H9 (cell line): ENCODE measurements at regions not wholly inside any gene's neighbourhood (a gene's known extent, or its start where the extent isn't known, plus 50 kb on each side); places are given as distances from the start of the nearest gene placed in this dataset.

Experiments used
- DNase-seq: peaks from one replicate; pipeline ENCODE4 v3.0.0-alpha.2; 2017
- H2AFZ ChIP-seq: one replicate; pipeline ENCODE4 v1.6.1; 2013; ENCODE audit warnings: mild to moderate bottlenecking, low read length, control low read depth, moderate library complexity
- H2AK5ac ChIP-seq: 2 replicates; pipeline ENCODE4 v1.6.1; 2013; ENCODE audit warnings: low read length, control low read depth, mixed read lengths; ENCODE audit not compliant: insufficient read length
- H2BK120ac ChIP-seq: one replicate; pipeline ENCODE4 v1.6.1; 2013; ENCODE audit warnings: low read depth, mild to moderate bottlenecking, low read length, control low read depth, inconsistent platforms; ENCODE audit not compliant: poor library complexity, severe bottlenecking
- H2BK12ac ChIP-seq: 2 replicates; pipeline ENCODE4 v1.6.1; 2013; ENCODE audit warnings: low read length, control low read depth, mixed read lengths, low read depth; ENCODE audit not compliant: insufficient read length
- H2BK15ac ChIP-seq: 2 replicates; pipeline ENCODE4 v1.6.1; 2013; ENCODE audit warnings: low read depth, low read length, control low read depth
- H2BK20ac ChIP-seq: one replicate; pipeline ENCODE4 v1.6.1; 2013; ENCODE audit warnings: low read depth, mild to moderate bottlenecking, low read length, control low read depth, inconsistent platforms; ENCODE audit not compliant: poor library complexity, severe bottlenecking
- H2BK5ac ChIP-seq: 2 replicates; pipeline ENCODE4 v1.6.1; 2013; ENCODE audit warnings: low read length, control low read depth, mixed read lengths; ENCODE audit not compliant: insufficient read length
- H3K14ac ChIP-seq: 2 replicates; pipeline ENCODE4 v1.6.1; 2013; ENCODE audit warnings: low read length, control low read depth; ENCODE audit not compliant: insufficient read depth
- H3K18ac ChIP-seq: 2 replicates; pipeline ENCODE4 v1.6.1; 2013; ENCODE audit warnings: low read depth, mild to moderate bottlenecking, mixed read lengths, low read length, control low read depth; ENCODE audit not compliant: insufficient read length
- H3K23ac ChIP-seq: 2 replicates; pipeline ENCODE4 v1.6.1; 2013; ENCODE audit warnings: low read length, control low read depth, mixed read lengths, low read depth; ENCODE audit not compliant: insufficient read length
- H3K23me2 ChIP-seq: 2 replicates; pipeline ENCODE4 v1.6.1; 2013; ENCODE audit warnings: low read depth, mild to moderate bottlenecking, mixed read lengths, low read length, control low read depth; ENCODE audit not compliant: insufficient read length, poor library complexity, severe bottlenecking
- H3K27ac ChIP-seq: 2 replicates; pipeline ENCODE4 v1.5.1; 2013; ENCODE audit warnings: low read length, control low read depth, mixed read lengths, low read depth; ENCODE audit not compliant: insufficient read length
- H3K27me3 ChIP-seq: 2 replicates; pipeline ENCODE4 v1.6.1; 2013; ENCODE audit warnings: low read length, control low read depth, inconsistent platforms; ENCODE audit not compliant: insufficient read depth
- H3K4ac ChIP-seq: 2 replicates; pipeline ENCODE4 v1.6.1; 2013; ENCODE audit warnings: low read depth, mild to moderate bottlenecking, control low read depth, inconsistent platforms, low read length, moderate library complexity
- H3K4me1 ChIP-seq: 2 replicates; pipeline ENCODE4 v1.6.1; 2013; ENCODE audit warnings: low read length, control low read depth, inconsistent platforms; ENCODE audit not compliant: insufficient read depth
- H3K4me2 ChIP-seq: 2 replicates; pipeline ENCODE4 v1.6.1; 2013; ENCODE audit warnings: low read length, control low read depth, mixed read lengths; ENCODE audit not compliant: insufficient read length, insufficient read depth
- H3K56ac ChIP-seq: 2 replicates; pipeline ENCODE4 v1.6.1; 2013; ENCODE audit warnings: low read depth, mild to moderate bottlenecking, mixed read lengths, low read length, control low read depth; ENCODE audit not compliant: insufficient read length
- H3K79me1 ChIP-seq: 2 replicates; pipeline ENCODE4 v1.6.1; 2013; ENCODE audit warnings: low read depth, mild to moderate bottlenecking, moderate library complexity, low read length, control low read depth, inconsistent platforms; ENCODE audit not compliant: insufficient read depth, poor library complexity, severe bottlenecking
- H3K79me2 ChIP-seq: 2 replicates; pipeline ENCODE4 v1.6.1; 2013; ENCODE audit warnings: low read length, control low read depth, inconsistent platforms; ENCODE audit not compliant: insufficient read depth
- H3K9ac ChIP-seq: 2 replicates; pipeline ENCODE4 v1.6.1; 2013; ENCODE audit warnings: low read length, control low read depth, mixed read lengths; ENCODE audit not compliant: insufficient read length; ENCODE audit errors: extremely low read depth
- H3K9me3 ChIP-seq: one replicate; pipeline ENCODE4 v1.6.1; 2013; ENCODE audit warnings: low read depth, low read length, inconsistent platforms; ENCODE audit not compliant: control insufficient read depth
- H3T11ph ChIP-seq: one replicate; pipeline ENCODE4 v1.6.1; 2013; ENCODE audit warnings: mild to moderate bottlenecking, low read length, control low read depth, inconsistent platforms
- H4K20me1 ChIP-seq: one replicate; pipeline ENCODE4 v1.6.1; 2013; ENCODE audit not compliant: control insufficient read depth, insufficient read length, insufficient read depth
- H4K5ac ChIP-seq: 2 replicates; pipeline ENCODE4 v1.6.1; 2013; ENCODE audit warnings: low read depth, mild to moderate bottlenecking, mixed read lengths, low read length, control low read depth; ENCODE audit not compliant: insufficient read length
- H4K8ac ChIP-seq: replicated peaks from 2 replicates; pipeline ENCODE4 v1.6.1; 2013; ENCODE audit warnings: low read length, control low read depth, mixed read lengths, low read depth; ENCODE audit not compliant: insufficient read length
- H4K91ac ChIP-seq: 2 replicates; pipeline ENCODE4 v1.6.1; 2013; ENCODE audit warnings: low read depth, mild to moderate bottlenecking, moderate library complexity, mixed read lengths, low read length, control low read depth; ENCODE audit not compliant: insufficient read length
- H3K27ac Mint-ChIP-seq, 3 experiments: 2 replicates in 2 of 3; 3 replicates in 1 of 3; pipeline ENCODE4 v1.8.0; 2020 to 2021; ENCODE audit warnings: mixed read lengths in 3 of 3, mild to moderate bottlenecking in 1 of 3, moderate library complexity in 1 of 3
- H3K27me3 Mint-ChIP-seq: 2 replicates; pipeline ENCODE4 v1.8.0; 2021; ENCODE audit warnings: low read depth, mild to moderate bottlenecking, moderate library complexity, mixed read lengths
- H3K36me3 Mint-ChIP-seq, 3 experiments: 2 replicates in 2 of 3; 3 replicates in 1 of 3; pipeline ENCODE4 v1.8.0; 2020 to 2021; ENCODE audit warnings: low read depth in 3 of 3, mixed read lengths in 3 of 3; ENCODE audit not compliant: insufficient read depth in 1 of 3
- H3K4me1 Mint-ChIP-seq, 2 experiments: 2 replicates each; pipeline ENCODE4 v1.8.0; 2020; ENCODE audit warnings: mixed read lengths in 2 of 2
- H3K4me3 Mint-ChIP-seq, 2 experiments: 2 replicates in 1 of 2; 3 replicates in 1 of 2; pipeline ENCODE4 v1.8.0; 2020 to 2021; ENCODE audit warnings: mild to moderate bottlenecking in 2 of 2, mixed read lengths in 2 of 2, moderate library complexity in 1 of 2
- H3K9me3 Mint-ChIP-seq, 2 experiments: 2 replicates in 1 of 2; 3 replicates in 1 of 2; pipeline ENCODE4 v1.8.0; 2020; ENCODE audit warnings: mild to moderate bottlenecking in 2 of 2, mixed read lengths in 2 of 2, moderate library complexity in 1 of 2
- CTCF ChIP-seq: fragments of 200-600 bp; sonication (generic); conservative IDR thresholded peaks from 3 replicates; pipeline ENCODE4 v1.8.0; 2021; ENCODE audit warnings: antibody characterized with exemption, mild to moderate bottlenecking

- H3K23me2 ChIP-seq = no peaks in the 10 kb centered on the region
- no peak overlapping the region for H3K27ac Mint-ChIP-seq
- no peak overlapping the region for H2AFZ ChIP-seq
- no peaks in the 10 kb centered on the region for H3K4me1 ChIP-seq
- H3K9me3 ChIP-seq = no peaks in the 10 kb centered on the region
- no peak overlapping the region for H4K8ac ChIP-seq
- H2BK120ac ChIP-seq = no peak overlapping the region
- H3K56ac ChIP-seq = no peak overlapping the region
- H2BK15ac ChIP-seq = no peak overlapping the region
- H2BK12ac ChIP-seq = no peak overlapping the region
- H3K79me1 ChIP-seq = no peaks in the 10 kb centered on the region
- H3K27me3 ChIP-seq = no peaks in the 10 kb centered on the region
- no peaks in the 10 kb centered on the region for H3K79me2 ChIP-seq
- no peaks in the 10 kb centered on the region for H3K27me3 Mint-ChIP-seq
- no peak overlapping the region for H3K23ac ChIP-seq
- no peak overlapping the region for H4K5ac ChIP-seq
- H3K4me1 Mint-ChIP-seq = peaks cover 4 to 6% of the 10 kb centered on the region in 2 experiments
- H2BK20ac ChIP-seq = no peak overlapping the region
- no peak overlapping the region for H3K14ac ChIP-seq
- no peak overlapping the region for H3K18ac ChIP-seq
- no peak overlapping the region for H3K9ac ChIP-seq
- no peak overlapping the region for H3K4me2 ChIP-seq
- H4K91ac ChIP-seq = no peak overlapping the region
- no peaks in the 10 kb centered on the region for H3K36me3 Mint-ChIP-seq
- H3K4ac ChIP-seq = no peak overlapping the region
- no peaks in the 10 kb centered on the region for H4K20me1 ChIP-seq
- no peak overlapping the region for H2BK5ac ChIP-seq
- H3T11ph ChIP-seq = no peak overlapping the region
- no peak for TF ChIP-seq CTCF
- no peak overlapping the region for H3K4me3 Mint-ChIP-seq
- no peak overlapping the region for H2AK5ac ChIP-seq
- DNase-seq = no peak
- H3K9me3 Mint-ChIP-seq = no peaks in the 10 kb centered on the region; a peak in 1 of 5 replicates
- no peak overlapping the region for H3K27ac ChIP-seq
Observed at GRCh38 chr10:55212051-55212450, 411.0 kb upstream of the PCDH15 start.
